ENCODE measurements at regions not wholly inside any gene's neighbourhood (a gene's known extent, or its start where the extent isn't known, plus 50 kb on each side); places are given as distances from the start of the nearest gene placed in this dataset.

GRCh38 chr14:86015511-86015910 is 485.6 kb downstream of the FLRT2 start:
- TF ChIP-seq ZNF114 (CRISPR knock-in tag; IDR thresholded peaks at IDR 0.05) (no peak), EZH2phosphoT487 (IDR thresholded peaks at IDR 0.05; ENCODE audit: unreplicated experiment) (no peak), CREB1 (CRISPR knock-in tag; IDR thresholded peaks at IDR 0.05; ENCODE audit: low read depth) (no peak), POLR2AphosphoS5 (IDR thresholded peaks at IDR 0.05; ENCODE audit: low read depth) (no peak), EZH2 (IDR thresholded peaks at IDR 0.05; ENCODE audit: low read depth, unreplicated experiment) (no peak), NANOG (IDR thresholded peaks at IDR 0.05; ENCODE audit: borderline replicate concordance) (no peak), ETS1 (IDR thresholded peaks at IDR 0.05) (no peak), JUNB (IDR thresholded peaks at IDR 0.05; ENCODE audit: unreplicated experiment) (no peak), ZNF462 (CRISPR knock-in tag; IDR thresholded peaks at IDR 0.05) (no peak), CTCF (conservative IDR thresholded peaks at IDR 0.05; ENCODE audit: low read depth in 2 of 2) (no peak), STAT1 (IDR thresholded peaks at IDR 0.05; ENCODE audit: unreplicated experiment) (no peak)
- ATAC-seq = no peak
- no peaks in the 10 kb centered on the region for H3K27me3 Mint-ChIP-seq (ENCODE audit: insufficient read depth, low read depth, poor library complexity)

More at GRCh38 chr14:86015511-86015910, 485.6 kb downstream of the FLRT2 start:
- Histone ChIP-seq H2AFZ (no peak overlapping the region), H3K9me2 (ENCODE audit: insufficient read depth) (no peaks in the 10 kb centered on the region; the same call in 1 of the 2 replicates), H3F3A (replicated peaks; ENCODE audit: low read depth) (no peaks in the 10 kb centered on the region), H3K4me2 (no peak overlapping the region), H3K27me3 (ENCODE audit: insufficient read depth) (no peaks in the 10 kb centered on the region), H3K4me3 (no peak overlapping the region), H4K20me1 (replicated peaks; ENCODE audit: insufficient read depth) (no peaks in the 10 kb centered on the region), H3K4me1 (ENCODE audit: insufficient read depth) (peaks cover 14% of the 10 kb centered on the region; the same call in 1 of the 2 replicates), H3K79me2 (replicated peaks; ENCODE audit: insufficient read depth) (no peaks in the 10 kb centered on the region), H3K36me3 (ENCODE audit: insufficient read depth) (no peaks in the 10 kb centered on the region), H3K27ac (ENCODE audit: low read depth) (no peak overlapping the region)
- Mint-ChIP-seq H3K27ac (no peak overlapping the region), H3K36me3 (ENCODE audit: low read depth) (no peaks in the 10 kb centered on the region), H3K9me3 (no peaks in the 10 kb centered on the region), H3K4me3 (no peak overlapping the region), H3K4me1 (peaks cover 11% of the 10 kb centered on the region; the same call in 2 of the 3 replicates)
- no peak for DNase-seq (ENCODE audit: low spot score)

Measured in GM23338 (cell line).